Fibroblast of lung (primary cell): ENCODE measurements at regions not wholly inside any gene's neighbourhood (a gene's known extent, or its start where the extent isn't known, plus 50 kb on each side); places are given as distances from the start of the nearest gene placed in this dataset.

ENCODE experiments used
- DNase-seq, 2 donors: peaks; one replicate each; pipeline versions ENCODE4 v3.0.0 to v3.0.0-alpha.2; 2010; ENCODE audit warnings: low read depth in 2 of 2
- H2AFZ ChIP-seq: 2 replicates; pipeline ENCODE4 v1.5.1; 2012; ENCODE audit warnings: low read length, control low read depth, inconsistent platforms
- H3K27ac ChIP-seq: 2 replicates; pipeline ENCODE4 v1.5.1; 2011; ENCODE audit warnings: low read length, control low read depth; ENCODE audit not compliant: insufficient read depth
- H3K27me3 ChIP-seq: 2 replicates; pipeline ENCODE4 v1.5.1; 2011; ENCODE audit warnings: mild to moderate bottlenecking, low read length; ENCODE audit not compliant: control insufficient read depth, insufficient read depth
- H3K36me3 ChIP-seq: 2 replicates; pipeline ENCODE4 v1.5.1; 2011; ENCODE audit warnings: low read length; ENCODE audit not compliant: control insufficient read depth, insufficient read depth
- H3K4me1 ChIP-seq: 2 replicates; pipeline ENCODE4 v1.5.1; 2011; ENCODE audit warnings: low read length; ENCODE audit not compliant: control insufficient read depth, insufficient read depth; ENCODE audit errors: extremely low read depth
- H3K4me2 ChIP-seq: 2 replicates; pipeline ENCODE4 v1.5.1; 2011; ENCODE audit warnings: low read length, control low read depth; ENCODE audit not compliant: insufficient read depth; ENCODE audit errors: extremely low read depth
- H3K4me3 ChIP-seq, 4 experiments: fragments of 200-600 bp in 1 of 4; sonication (generic) in 1 of 4; replicated peaks in 1 of 4; 2 replicates each; pipeline ENCODE4 v1.5.1; 2011 to 2016; ENCODE audit warnings: low read length in 4 of 4, low read depth in 3 of 4, mild to moderate bottlenecking in 3 of 4, control low read depth in 2 of 4, inconsistent platforms in 1 of 4, mixed read lengths in 1 of 4; ENCODE audit not compliant: insufficient read depth in 1 of 4; ENCODE audit errors: control extremely low read depth in 1 of 4
- H3K79me2 ChIP-seq: 2 replicates; pipeline ENCODE4 v1.5.1; 2012; ENCODE audit warnings: mild to moderate bottlenecking, low read length, inconsistent platforms; ENCODE audit not compliant: control insufficient read depth, insufficient read depth
- H3K9ac ChIP-seq: 2 replicates; pipeline ENCODE4 v1.5.1; 2011; ENCODE audit warnings: mild to moderate bottlenecking, low read length, control low read depth; ENCODE audit not compliant: insufficient read depth
- H3K9me3 ChIP-seq: 2 replicates; pipeline ENCODE4 v1.5.1; 2012; ENCODE audit warnings: low read depth, low read length; ENCODE audit not compliant: control insufficient read depth, insufficient read depth
- H4K20me1 ChIP-seq: 2 replicates; pipeline ENCODE4 v1.5.1; 2011; ENCODE audit warnings: low read length; ENCODE audit not compliant: control insufficient read depth, insufficient read depth; ENCODE audit errors: extremely low read depth
- CTCF ChIP-seq, 2 donors: IDR thresholded peaks in 1 of 2; conservative IDR thresholded peaks in 1 of 2; 1 replicate in 1 of 2; 2 replicates in 1 of 2; pipeline ENCODE4 v1.5.1; 2011 to 2012; ENCODE audit warnings: low read length in 2 of 2, control low read depth in 1 of 2, inconsistent platforms in 1 of 2, low read depth in 1 of 2, mild to moderate bottlenecking in 1 of 2
- EZH2 ChIP-seq: IDR thresholded peaks from 2 replicates; pipeline ENCODE4 v1.5.1; 2012; ENCODE audit warnings: low read length, control low read depth, mild to moderate bottlenecking; ENCODE audit errors: missing control alignments

- H3K79me2 ChIP-seq: no peaks in the 10 kb centered on the region
- H3K4me1 ChIP-seq: no peaks in the 10 kb centered on the region
- H3K27me3 ChIP-seq: no peaks in the 10 kb centered on the region
- H3K9me3 ChIP-seq: no peaks in the 10 kb centered on the region
- no peak overlapping the region for H3K4me3 ChIP-seq
- no peak overlapping the region for H3K27ac ChIP-seq
- no peak for DNase-seq
- H4K20me1 ChIP-seq: no peaks in the 10 kb centered on the region
- H2AFZ ChIP-seq: no peak overlapping the region
- no peak overlapping the region for H3K9ac ChIP-seq
- no peaks in the 10 kb centered on the region for H3K36me3 ChIP-seq
- TF ChIP-seq CTCF (conservative IDR thresholded peaks at IDR 0.05 in 1 of 2, IDR thresholded peaks at IDR 0.05 in 1 of 2; ENCODE audit: low read depth in 1 of 2, low read length in 2 of 2) (no peak), EZH2 (no peak)
- H3K4me2 ChIP-seq: no peak overlapping the region
These were observed 102.0 kb upstream of the YWHAQ start for GRCh38 chr2:9732824-9733223.

- H3K9ac ChIP-seq: no peak overlapping the region
- H4K20me1 ChIP-seq: no peaks in the 10 kb centered on the region
- no peak overlapping the region for H2AFZ ChIP-seq
- H3K27ac ChIP-seq: no peak overlapping the region
- peaks cover 6% of the 10 kb centered on the region for H3K4me1 ChIP-seq
- TF ChIP-seq EZH2 (no peak), CTCF (conservative IDR thresholded peaks at IDR 0.05 in 1 of 2, IDR thresholded peaks at IDR 0.05 in 1 of 2; ENCODE audit: low read depth in 1 of 2, low read length in 2 of 2) (no peak)
- H3K4me2 ChIP-seq: no peak overlapping the region
- H3K36me3 ChIP-seq: no peaks in the 10 kb centered on the region
- no peak for DNase-seq
- no peaks in the 10 kb centered on the region for H3K27me3 ChIP-seq
- no peak overlapping the region for H3K4me3 ChIP-seq
- H3K79me2 ChIP-seq: no peaks in the 10 kb centered on the region
- no peaks in the 10 kb centered on the region for H3K9me3 ChIP-seq
These were observed 103.5 kb upstream of the YWHAQ start for GRCh38 chr2:9734308-9734707.

GRCh38 chr2:9735335-9735734 lies 104.5 kb upstream of the YWHAQ start:
- Histone ChIP-seq H4K20me1 (no peaks in the 10 kb centered on the region), H3K27me3 (no peaks in the 10 kb centered on the region), H3K36me3 (no peaks in the 10 kb centered on the region), H3K4me3 (no peak overlapping the region), H3K79me2 (no peaks in the 10 kb centered on the region), H2AFZ (no peak overlapping the region), H3K4me2 (no peak overlapping the region), H3K9ac (no peak overlapping the region), H3K27ac (no peak overlapping the region), H3K4me1 (peaks cover 6% of the 10 kb centered on the region), H3K9me3 (no peaks in the 10 kb centered on the region)
- DNase-seq: peak in 1 of 2 donors; percentile 26
- TF ChIP-seq EZH2: no peak
- TF ChIP-seq CTCF (conservative IDR thresholded peaks at IDR 0.05 in 1 of 2, IDR thresholded peaks at IDR 0.05 in 1 of 2; ENCODE audit: low read depth in 1 of 2, low read length in 2 of 2): no peak
